ENCODE measurements at regions not wholly inside any gene's neighbourhood (a gene's known extent, or its start where the extent isn't known, plus 50 kb on each side); places are given as distances from the start of the nearest gene placed in this dataset.

- TF ChIP-seq POLR2A (IDR thresholded peaks at IDR 0.05) (no peak), EP300 (IDR thresholded peaks at IDR 0.05; ENCODE audit: low read depth) (no peak), CTCF (IDR thresholded peaks at IDR 0.05) (no peak), POLR2AphosphoS5 (IDR thresholded peaks at IDR 0.05) (no peak)
Observed at GRCh38 chr18:42619771-42620170, 495.7 kb downstream of the RIT2 start.
